Suprapubic skin (tissue), 4 donors: ENCODE measurements at regions not wholly inside any gene's neighbourhood (a gene's known extent, or its start where the extent isn't known, plus 50 kb on each side); places are given as distances from the start of the nearest gene placed in this dataset.

Experiments
- DNase-seq, 2 donors: peaks; one replicate each; pipeline ENCODE4 v3.0.0-alpha.2; 2019; ENCODE audit warnings: low spot score in 2 of 2
- H3K27ac ChIP-seq: fragments of 200-600 bp; sonication (generic); one replicate; pipeline ENCODE4 v1.5.1; 2019
- H3K27me3 ChIP-seq: fragments of 200-600 bp; sonication (generic); one replicate; pipeline ENCODE4 v1.5.1; 2019
- H3K36me3 ChIP-seq: fragments of 200-600 bp; sonication (generic); one replicate; pipeline ENCODE4 v1.5.1; 2019
- H3K4me1 ChIP-seq: fragments of 200-600 bp; sonication (generic); one replicate; pipeline ENCODE4 v1.5.1; 2019
- H3K4me3 ChIP-seq: fragments of 200-600 bp; sonication (generic); one replicate; pipeline ENCODE4 v1.5.1; 2019; ENCODE audit warnings: mild to moderate bottlenecking
- H3K9me3 ChIP-seq: fragments of 200-600 bp; sonication (generic); one replicate; pipeline ENCODE4 v1.5.1; 2019
- EP300 ChIP-seq: sonication (generic); formaldehyde crosslinking; IDR thresholded peaks from one replicate; pipeline ENCODE4 v1.6.1; 2017; ENCODE audit warnings: antibody characterized with exemption
- POLR2A ChIP-seq, 2 donors: fragments of 450-650 bp; IDR thresholded peaks; one replicate each; pipeline ENCODE4 v1.6.1; 2017; ENCODE audit warnings: antibody characterized with exemption in 2 of 2, mild to moderate bottlenecking in 2 of 2, moderate library complexity in 2 of 2
- POLR2AphosphoS5 ChIP-seq, 3 donors: sonication (generic); formaldehyde crosslinking; IDR thresholded peaks; one replicate each; pipeline ENCODE4 v1.6.1; 2017; ENCODE audit warnings: antibody characterized with exemption in 3 of 3
- WGBS: methylation state at CpG from one replicate; pipeline ENCODE4 v1.1.5; 2018; 5-methylcytosine and 5-hydroxymethylcytosine counted together
- TF ChIP-seq, protein P1 (sequence below), 2 donors: fragments of 200-600 bp in 1 of 2; fragments of 450-650 bp in 1 of 2; sonication (generic) in 1 of 2; IDR thresholded peaks; one replicate each; pipeline ENCODE4 v1.5.1; 2016 to 2019; ENCODE audit warnings: antibody characterized with exemption in 2 of 2, mild to moderate bottlenecking in 1 of 2, moderate library complexity in 1 of 2

DNA sequence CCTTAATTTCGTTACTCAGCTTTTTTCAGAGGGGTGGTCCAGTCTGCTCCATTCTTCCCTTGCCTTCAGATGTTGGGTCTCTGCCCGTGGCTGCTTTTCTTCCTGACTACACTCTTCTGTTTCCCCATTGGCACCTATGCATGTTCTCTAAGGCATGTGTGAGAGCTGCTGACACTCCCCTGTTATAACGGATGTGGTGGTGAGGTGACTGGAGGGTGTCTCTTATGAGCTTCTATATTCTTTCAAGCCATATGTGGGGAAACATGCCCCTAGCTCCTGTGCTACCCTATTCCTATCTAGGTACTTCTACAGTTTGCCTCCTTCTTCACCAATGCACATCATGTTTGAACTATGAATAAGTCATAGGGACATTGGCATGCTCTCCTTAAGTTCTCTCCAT lies 643.2 kb downstream of the RPL10L start:
- Histone ChIP-seq H3K27ac (no peak overlapping the region), H3K4me3 (no peak overlapping the region), H3K36me3 (no peaks in the 10 kb centered on the region), H3K4me1 (no peaks in the 10 kb centered on the region), H3K9me3 (no peaks in the 10 kb centered on the region), H3K27me3 (no peaks in the 10 kb centered on the region)
- TF ChIP-seq POLR2AphosphoS5 (IDR thresholded peaks at IDR 0.05) (no peak), EP300 (no peak), POLR2A (IDR thresholded peaks at IDR 0.05) (no peak)
- TF ChIP-seq, protein P1, sequence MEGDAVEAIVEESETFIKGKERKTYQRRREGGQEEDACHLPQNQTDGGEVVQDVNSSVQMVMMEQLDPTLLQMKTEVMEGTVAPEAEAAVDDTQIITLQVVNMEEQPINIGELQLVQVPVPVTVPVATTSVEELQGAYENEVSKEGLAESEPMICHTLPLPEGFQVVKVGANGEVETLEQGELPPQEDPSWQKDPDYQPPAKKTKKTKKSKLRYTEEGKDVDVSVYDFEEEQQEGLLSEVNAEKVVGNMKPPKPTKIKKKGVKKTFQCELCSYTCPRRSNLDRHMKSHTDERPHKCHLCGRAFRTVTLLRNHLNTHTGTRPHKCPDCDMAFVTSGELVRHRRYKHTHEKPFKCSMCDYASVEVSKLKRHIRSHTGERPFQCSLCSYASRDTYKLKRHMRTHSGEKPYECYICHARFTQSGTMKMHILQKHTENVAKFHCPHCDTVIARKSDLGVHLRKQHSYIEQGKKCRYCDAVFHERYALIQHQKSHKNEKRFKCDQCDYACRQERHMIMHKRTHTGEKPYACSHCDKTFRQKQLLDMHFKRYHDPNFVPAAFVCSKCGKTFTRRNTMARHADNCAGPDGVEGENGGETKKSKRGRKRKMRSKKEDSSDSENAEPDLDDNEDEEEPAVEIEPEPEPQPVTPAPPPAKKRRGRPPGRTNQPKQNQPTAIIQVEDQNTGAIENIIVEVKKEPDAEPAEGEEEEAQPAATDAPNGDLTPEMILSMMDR (IDR thresholded peaks at IDR 0.05), result no peak
- 83% methylated on average over 3 of the region's 3 CpGs for WGBS
- no peak for DNase-seq

DNA sequence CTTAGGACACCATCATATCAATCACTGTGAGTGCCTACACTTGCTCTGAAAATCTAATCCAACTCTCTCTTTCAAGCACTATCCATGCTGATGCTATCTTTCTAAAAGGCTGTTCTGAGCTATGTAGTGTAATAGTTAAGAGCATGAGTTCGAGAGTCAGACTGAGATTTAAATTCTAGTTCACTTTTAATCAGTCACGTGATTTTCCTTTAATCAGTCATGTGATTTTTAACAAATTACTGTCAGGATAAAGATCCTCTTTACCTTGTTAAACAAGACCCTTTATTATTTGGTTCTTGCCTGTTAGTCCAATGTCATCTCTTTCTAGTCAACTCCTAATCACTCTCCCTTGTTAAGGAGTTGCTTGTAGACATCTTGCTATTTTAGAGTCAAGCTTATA lies 653.0 kb downstream of the RPL10L start:
- Histone ChIP-seq H3K4me1 (no peaks in the 10 kb centered on the region), H3K9me3 (no peaks in the 10 kb centered on the region), H3K36me3 (no peaks in the 10 kb centered on the region), H3K4me3 (no peak overlapping the region), H3K27me3 (no peaks in the 10 kb centered on the region), H3K27ac (no peak overlapping the region)
- no peak for TF ChIP-seq POLR2A (IDR thresholded peaks at IDR 0.05)
- TF ChIP-seq EP300, result no peak
- TF ChIP-seq, protein P1 (IDR thresholded peaks at IDR 0.05), result no peak
- TF ChIP-seq POLR2AphosphoS5 (IDR thresholded peaks at IDR 0.05), result no peak
- 84% methylated on average over 2 of the region's 2 CpGs for WGBS
- no peak for DNase-seq

DNA sequence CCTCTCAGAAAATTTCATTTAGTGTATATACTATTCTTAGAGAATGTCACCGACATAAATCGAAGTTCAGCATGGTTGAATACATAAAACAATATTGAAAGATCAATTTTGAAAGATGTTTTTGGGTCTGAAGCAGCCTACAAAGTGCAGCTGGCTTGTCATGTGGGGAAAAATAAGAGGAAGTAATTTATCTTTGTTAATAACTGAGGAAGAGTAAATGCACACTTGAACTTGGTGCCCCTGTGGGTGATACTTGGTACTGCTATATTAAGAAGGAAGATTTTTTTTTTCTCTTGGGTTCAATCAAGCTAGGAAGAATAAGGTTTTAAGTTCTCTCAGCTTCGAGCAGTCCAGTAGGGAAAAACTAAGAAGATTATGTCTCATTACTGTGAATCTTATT lies 661.3 kb downstream of the RPL10L start:
- no peak overlapping the region for H3K4me3 ChIP-seq
- no peaks in the 10 kb centered on the region for H3K27me3 ChIP-seq
- H3K9me3 ChIP-seq, result no peaks in the 10 kb centered on the region
- H3K27ac ChIP-seq, result no peak overlapping the region
- TF ChIP-seq, protein P1 (IDR thresholded peaks at IDR 0.05), result no peak
- TF ChIP-seq EP300, result no peak
- no peak for TF ChIP-seq POLR2AphosphoS5 (IDR thresholded peaks at IDR 0.05)
- TF ChIP-seq POLR2A (IDR thresholded peaks at IDR 0.05), result no peak
- 90% methylated on average over 3 of the region's 3 CpGs for WGBS
- no peaks in the 10 kb centered on the region for H3K36me3 ChIP-seq
- no peaks in the 10 kb centered on the region for H3K4me1 ChIP-seq
- no peak for DNase-seq

DNA sequence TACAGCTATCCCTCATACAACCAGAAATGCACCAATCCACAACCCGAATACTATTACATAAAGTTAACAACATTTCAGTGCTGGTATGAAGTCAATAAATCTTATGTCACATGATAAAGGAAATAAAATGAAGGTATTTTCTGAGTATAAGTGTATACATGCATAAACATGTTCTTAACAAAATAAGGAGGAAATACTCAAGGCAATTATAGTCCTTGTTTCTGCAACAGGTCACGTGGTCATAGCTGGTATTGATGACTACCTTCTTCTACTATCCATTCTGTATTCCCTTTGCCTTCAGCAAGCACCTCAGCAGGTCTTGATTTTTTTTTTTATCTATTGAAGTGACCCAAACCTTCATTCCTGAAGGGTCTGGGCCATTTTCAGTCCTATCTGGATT lies 675.6 kb downstream of the RPL10L start:
- Histone ChIP-seq H3K4me1 (no peaks in the 10 kb centered on the region), H3K4me3 (no peak overlapping the region), H3K9me3 (no peaks in the 10 kb centered on the region), H3K27ac (no peak overlapping the region), H3K27me3 (no peaks in the 10 kb centered on the region), H3K36me3 (no peaks in the 10 kb centered on the region)
- DNase-seq, result no peak
- WGBS, result 54% methylated on average over 2 of the region's 2 CpGs
- TF ChIP-seq, protein P1 (IDR thresholded peaks at IDR 0.05), result no peak
- no peak for TF ChIP-seq POLR2A (IDR thresholded peaks at IDR 0.05)
- TF ChIP-seq POLR2AphosphoS5 (IDR thresholded peaks at IDR 0.05), result no peak
- TF ChIP-seq EP300, result no peak

DNA sequence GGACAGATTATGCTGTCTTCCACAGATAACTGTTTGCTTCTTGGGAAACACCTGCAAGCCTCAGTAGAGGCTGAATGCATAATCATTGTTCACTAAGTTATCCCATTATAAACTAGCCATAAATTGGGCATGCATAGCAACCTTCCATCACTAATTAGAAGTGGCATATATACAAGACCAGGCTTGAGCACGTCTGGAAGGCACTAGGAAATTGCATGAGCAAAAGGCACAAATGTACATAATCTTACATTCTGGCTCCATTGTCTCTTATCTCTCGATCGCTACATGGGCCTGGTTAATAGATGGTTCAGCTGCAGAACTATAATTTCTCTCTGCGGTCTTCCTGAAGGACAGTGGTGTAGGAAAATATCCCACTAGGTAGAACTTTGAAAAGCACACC lies 679.2 kb downstream of the RPL10L start:
- H3K27me3 ChIP-seq, result no peaks in the 10 kb centered on the region
- 54% methylated on average over 4 of the region's 4 CpGs for WGBS
- no peaks in the 10 kb centered on the region for H3K4me1 ChIP-seq
- H3K27ac ChIP-seq, result no peak overlapping the region
- TF ChIP-seq POLR2A (IDR thresholded peaks at IDR 0.05) (no peak), EP300 (no peak), POLR2AphosphoS5 (IDR thresholded peaks at IDR 0.05) (no peak)
- TF ChIP-seq, protein P1 (IDR thresholded peaks at IDR 0.05), result no peak
- H3K36me3 ChIP-seq, result no peaks in the 10 kb centered on the region
- no peaks in the 10 kb centered on the region for H3K9me3 ChIP-seq
- H3K4me3 ChIP-seq, result no peak overlapping the region
- no peak for DNase-seq
